WTC11 (cell line): ENCODE measurements at regions not wholly inside any gene's neighbourhood (a gene's known extent, or its start where the extent isn't known, plus 50 kb on each side); places are given as distances from the start of the nearest gene placed in this dataset.

ENCODE experiments used
- ATAC-seq: fragments of 200-7000 bp; cut with Tn5 transposase; 2 replicates; pipeline ENCODE4 v1.10.0; 2021; ENCODE audit warnings: mild to moderate bottlenecking, moderate library complexity
- CTCF ChIA-PET: fragments of 300-600 bp; sonication (Branson Sonifier 250); formaldehyde crosslinking; loops from one replicate; lab custom pipeline; 2021; ENCODE audit warnings: antibody characterized with exemption; lab: Charles Lee
- POLR2A ChIA-PET: fragments of 350-600 bp; sonication (Branson Sonifier 250); formaldehyde crosslinking; loops from one replicate; lab custom pipeline; 2021; ENCODE audit warnings: antibody characterized with exemption; lab: Charles Lee
- DNase-seq: peaks from one replicate; pipeline ENCODE4 v3.0.0; 2021; ENCODE audit warnings: low spot score
- H3K27ac Mint-ChIP-seq: 2 replicates; pipeline ENCODE4 v1.8.0; 2021; ENCODE audit warnings: mixed read lengths
- H3K27me3 Mint-ChIP-seq: 2 replicates; pipeline ENCODE4 v1.8.0; 2021; ENCODE audit warnings: low read depth, mild to moderate bottlenecking, moderate library complexity, mixed read lengths
- H3K36me3 Mint-ChIP-seq: 2 replicates; pipeline ENCODE4 v1.8.0; 2021; ENCODE audit warnings: mixed read lengths
- H3K4me1 Mint-ChIP-seq: 2 replicates; pipeline ENCODE4 v1.8.0; 2022; ENCODE audit warnings: mixed read lengths
- H3K4me3 Mint-ChIP-seq: 2 replicates; pipeline ENCODE4 v1.8.0; 2021; ENCODE audit warnings: mild to moderate bottlenecking, moderate library complexity, mixed read lengths
- H3K9me3 Mint-ChIP-seq: 2 replicates; pipeline ENCODE4 v1.8.0; 2021; ENCODE audit warnings: mixed read lengths
- ARID4B ChIP-seq: sonication (generic); formaldehyde crosslinking; IDR thresholded peaks from 2 replicates; pipeline ENCODE4 v1.8.0; 2023; ENCODE audit warnings: missing genetic modification reagents, mild to moderate bottlenecking, borderline replicate concordance
- ATF1 ChIP-seq: sonication (generic); formaldehyde crosslinking; IDR thresholded peaks from 2 replicates; pipeline ENCODE4 v1.8.1; 2023; ENCODE audit warnings: mild to moderate bottlenecking, moderate library complexity, missing genetic modification reagents
- CREB1 ChIP-seq: sonication (generic); formaldehyde crosslinking; IDR thresholded peaks from 2 replicates; pipeline ENCODE4 v1.8.0; 2023; ENCODE audit warnings: mild to moderate bottlenecking, missing genetic modification reagents
- E2F4 ChIP-seq: sonication (generic); formaldehyde crosslinking; IDR thresholded peaks from 2 replicates; pipeline ENCODE4 v1.8.1; 2022; ENCODE audit warnings: low read depth, mild to moderate bottlenecking, moderate library complexity, missing genetic modification reagents, borderline replicate concordance
- FOXJ3 ChIP-seq: sonication (generic); formaldehyde crosslinking; IDR thresholded peaks from 2 replicates; pipeline ENCODE4 v1.9.0; 2021; ENCODE audit warnings: missing genetic modification reagents, mild to moderate bottlenecking, borderline replicate concordance
- GTF2I ChIP-seq: fragments of 250-450 bp; sonication (Bioruptor Pico); conservative IDR thresholded peaks from 2 replicates; pipeline ENCODE4 v1.4.0; 2021; ENCODE audit warnings: mild to moderate bottlenecking
- JUN ChIP-seq: sonication (generic); formaldehyde crosslinking; IDR thresholded peaks from 2 replicates; pipeline ENCODE4 v1.8.0; 2023; ENCODE audit warnings: mild to moderate bottlenecking, missing genetic modification reagents
- MXD4 ChIP-seq: fragments of 250-450 bp; sonication (Bioruptor Pico); IDR thresholded peaks from 2 replicates; pipeline ENCODE4 v1.8.0; 2021; ENCODE audit warnings: mild to moderate bottlenecking, moderate library complexity, borderline replicate concordance
- MYBL2 ChIP-seq: sonication (generic); formaldehyde crosslinking; IDR thresholded peaks from 2 replicates; pipeline ENCODE4 v1.8.1; 2023; ENCODE audit warnings: mild to moderate bottlenecking, moderate library complexity, missing genetic modification reagents
- NFYB ChIP-seq: sonication (generic); formaldehyde crosslinking; conservative IDR thresholded peaks from 2 replicates; pipeline ENCODE4 v1.8.0; 2022; ENCODE audit warnings: low read depth, missing genetic modification reagents
- NR2C2 ChIP-seq: sonication (generic); formaldehyde crosslinking; IDR thresholded peaks from 2 replicates; pipeline ENCODE4 v1.8.0; 2022; ENCODE audit warnings: mild to moderate bottlenecking, missing genetic modification reagents
- RORB ChIP-seq: fragments of 250-450 bp; sonication (Bioruptor Pico); IDR thresholded peaks from 2 replicates; pipeline ENCODE4 v1.9.0; 2021; ENCODE audit warnings: mild to moderate bottlenecking
- TEAD1 ChIP-seq: sonication (generic); formaldehyde crosslinking; IDR thresholded peaks from 2 replicates; pipeline ENCODE4 v1.8.0; 2022; ENCODE audit warnings: mild to moderate bottlenecking, missing genetic modification reagents
- TEAD4 ChIP-seq: sonication (generic); formaldehyde crosslinking; IDR thresholded peaks from 2 replicates; pipeline ENCODE4 v1.8.0; 2022; ENCODE audit warnings: mild to moderate bottlenecking, missing genetic modification reagents
- ZMAT4 ChIP-seq: fragments of 250-450 bp; sonication (Bioruptor Pico); IDR thresholded peaks from 2 replicates; pipeline ENCODE4 v1.9.0; 2021; ENCODE audit warnings: mild to moderate bottlenecking
- ZNF219 ChIP-seq: sonication (generic); formaldehyde crosslinking; IDR thresholded peaks from 2 replicates; pipeline ENCODE4 v1.8.0; 2023; ENCODE audit warnings: missing genetic modification reagents, mild to moderate bottlenecking, borderline replicate concordance
- ZNF396 ChIP-seq: fragments of 250-450 bp; sonication (Bioruptor Pico); IDR thresholded peaks from 2 replicates; pipeline ENCODE4 v1.8.0; 2021; ENCODE audit warnings: mild to moderate bottlenecking, moderate library complexity, borderline replicate concordance
- ZNF423 ChIP-seq: fragments of 250-450 bp; sonication (Bioruptor Pico); IDR thresholded peaks from 2 replicates; pipeline ENCODE4 v2.1.2; 2022; ENCODE audit warnings: mild to moderate bottlenecking, moderate library complexity
- TF ChIP-seq, protein P1 (sequence below): sonication (generic); formaldehyde crosslinking; IDR thresholded peaks from 2 replicates; pipeline ENCODE4 v1.8.0; 2022; ENCODE audit warnings: missing genetic modification reagents
- TF ChIP-seq, protein P2 (sequence below): sonication (generic); formaldehyde crosslinking; IDR thresholded peaks from 2 replicates; pipeline ENCODE4 v1.8.1; 2023; ENCODE audit warnings: mild to moderate bottlenecking, moderate library complexity, missing genetic modification reagents

DNA sequence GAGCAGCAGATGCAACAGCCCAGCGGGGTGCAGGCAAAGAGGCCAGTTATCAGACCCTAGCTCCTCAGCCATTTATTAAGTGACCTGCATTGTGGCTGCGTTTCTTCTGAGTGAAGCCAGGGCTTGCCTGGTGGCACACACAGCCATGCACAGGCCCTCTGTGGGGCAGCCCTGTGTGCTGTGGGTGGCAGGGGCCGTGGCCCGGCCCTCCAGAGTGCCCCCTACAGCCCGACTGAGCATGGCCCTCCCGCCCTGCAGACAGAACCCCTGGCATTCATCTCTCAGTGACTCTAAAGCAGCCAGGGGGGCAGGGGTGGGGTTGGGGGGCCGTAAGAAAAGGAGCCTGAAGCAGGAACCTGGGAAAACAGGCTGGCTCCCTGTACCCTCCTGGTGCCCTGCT is 226.0 kb upstream of the PWP1 start:
- Mint-ChIP-seq H3K27ac (no peak overlapping the region), H3K36me3 (no peaks in the 10 kb centered on the region), H3K9me3 (no peaks in the 10 kb centered on the region), H3K4me3 (no peak overlapping the region), H3K27me3 (no peaks in the 10 kb centered on the region), H3K4me1 (peaks cover 8% of the 10 kb centered on the region)
- CTCF ChIA-PET, result interaction anchor here (0.6 to 3.2 kb wide), 5 partner anchors 12 to 360 kb away, joined by 3 to 9 read pairs (median 3); no protein-coding TSS in a partner anchor
- no peak for TF ChIP-seq FOXJ3 (CRISPR knock-in tag)
- TF ChIP-seq E2F4 (CRISPR knock-in tag), result no peak
- TF ChIP-seq CREB1 (CRISPR knock-in tag), result no peak
- TF ChIP-seq, protein P1, sequence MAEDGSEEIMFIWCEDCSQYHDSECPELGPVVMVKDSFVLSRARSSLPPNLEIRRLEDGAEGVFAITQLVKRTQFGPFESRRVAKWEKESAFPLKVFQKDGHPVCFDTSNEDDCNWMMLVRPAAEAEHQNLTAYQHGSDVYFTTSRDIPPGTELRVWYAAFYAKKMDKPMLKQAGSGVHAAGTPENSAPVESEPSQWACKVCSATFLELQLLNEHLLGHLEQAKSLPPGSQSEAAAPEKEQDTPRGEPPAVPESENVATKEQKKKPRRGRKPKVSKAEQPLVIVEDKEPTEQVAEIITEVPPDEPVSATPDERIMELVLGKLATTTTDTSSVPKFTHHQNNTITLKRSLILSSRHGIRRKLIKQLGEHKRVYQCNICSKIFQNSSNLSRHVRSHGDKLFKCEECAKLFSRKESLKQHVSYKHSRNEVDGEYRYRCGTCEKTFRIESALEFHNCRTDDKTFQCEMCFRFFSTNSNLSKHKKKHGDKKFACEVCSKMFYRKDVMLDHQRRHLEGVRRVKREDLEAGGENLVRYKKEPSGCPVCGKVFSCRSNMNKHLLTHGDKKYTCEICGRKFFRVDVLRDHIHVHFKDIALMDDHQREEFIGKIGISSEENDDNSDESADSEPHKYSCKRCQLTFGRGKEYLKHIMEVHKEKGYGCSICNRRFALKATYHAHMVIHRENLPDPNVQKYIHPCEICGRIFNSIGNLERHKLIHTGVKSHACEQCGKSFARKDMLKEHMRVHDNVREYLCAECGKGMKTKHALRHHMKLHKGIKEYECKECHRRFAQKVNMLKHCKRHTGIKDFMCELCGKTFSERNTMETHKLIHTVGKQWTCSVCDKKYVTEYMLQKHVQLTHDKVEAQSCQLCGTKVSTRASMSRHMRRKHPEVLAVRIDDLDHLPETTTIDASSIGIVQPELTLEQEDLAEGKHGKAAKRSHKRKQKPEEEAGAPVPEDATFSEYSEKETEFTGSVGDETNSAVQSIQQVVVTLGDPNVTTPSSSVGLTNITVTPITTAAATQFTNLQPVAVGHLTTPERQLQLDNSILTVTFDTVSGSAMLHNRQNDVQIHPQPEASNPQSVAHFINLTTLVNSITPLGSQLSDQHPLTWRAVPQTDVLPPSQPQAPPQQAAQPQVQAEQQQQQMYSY (CRISPR knock-in tag), result no peak
- TF ChIP-seq MXD4 (CRISPR knock-in tag), result no peak
- TF ChIP-seq TEAD4 (CRISPR knock-in tag), result no peak
- no peak for TF ChIP-seq GTF2I (CRISPR knock-in tag)
- no peak for TF ChIP-seq JUN
- no peak for TF ChIP-seq ZNF423 (CRISPR knock-in tag)
- TF ChIP-seq, protein P2, sequence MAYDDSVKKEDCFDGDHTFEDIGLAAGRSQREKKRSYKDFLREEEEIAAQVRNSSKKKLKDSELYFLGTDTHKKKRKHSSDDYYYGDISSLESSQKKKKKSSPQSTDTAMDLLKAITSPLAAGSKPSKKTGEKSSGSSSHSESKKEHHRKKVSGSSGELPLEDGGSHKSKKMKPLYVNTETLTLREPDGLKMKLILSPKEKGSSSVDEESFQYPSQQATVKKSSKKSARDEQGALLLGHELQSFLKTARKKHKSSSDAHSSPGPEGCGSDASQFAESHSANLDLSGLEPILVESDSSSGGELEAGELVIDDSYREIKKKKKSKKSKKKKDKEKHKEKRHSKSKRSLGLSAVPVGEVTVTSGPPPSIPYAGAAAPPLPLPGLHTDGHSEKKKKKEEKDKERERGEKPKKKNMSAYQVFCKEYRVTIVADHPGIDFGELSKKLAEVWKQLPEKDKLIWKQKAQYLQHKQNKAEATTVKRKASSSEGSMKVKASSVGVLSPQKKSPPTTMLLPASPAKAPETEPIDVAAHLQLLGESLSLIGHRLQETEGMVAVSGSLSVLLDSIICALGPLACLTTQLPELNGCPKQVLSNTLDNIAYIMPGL (CRISPR knock-in tag), result no peak
- TF ChIP-seq RORB (CRISPR knock-in tag), result no peak
- TF ChIP-seq NFYB (CRISPR knock-in tag), result no peak
- no peak for TF ChIP-seq ZNF219 (CRISPR knock-in tag)
- no peak for TF ChIP-seq ATF1 (CRISPR knock-in tag)
- no peak for TF ChIP-seq MYBL2 (CRISPR knock-in tag)
- ATAC-seq, result peak; percentile 83
- peak; percentile 19 for DNase-seq
- POLR2A ChIA-PET, result no interaction called here

DNA sequence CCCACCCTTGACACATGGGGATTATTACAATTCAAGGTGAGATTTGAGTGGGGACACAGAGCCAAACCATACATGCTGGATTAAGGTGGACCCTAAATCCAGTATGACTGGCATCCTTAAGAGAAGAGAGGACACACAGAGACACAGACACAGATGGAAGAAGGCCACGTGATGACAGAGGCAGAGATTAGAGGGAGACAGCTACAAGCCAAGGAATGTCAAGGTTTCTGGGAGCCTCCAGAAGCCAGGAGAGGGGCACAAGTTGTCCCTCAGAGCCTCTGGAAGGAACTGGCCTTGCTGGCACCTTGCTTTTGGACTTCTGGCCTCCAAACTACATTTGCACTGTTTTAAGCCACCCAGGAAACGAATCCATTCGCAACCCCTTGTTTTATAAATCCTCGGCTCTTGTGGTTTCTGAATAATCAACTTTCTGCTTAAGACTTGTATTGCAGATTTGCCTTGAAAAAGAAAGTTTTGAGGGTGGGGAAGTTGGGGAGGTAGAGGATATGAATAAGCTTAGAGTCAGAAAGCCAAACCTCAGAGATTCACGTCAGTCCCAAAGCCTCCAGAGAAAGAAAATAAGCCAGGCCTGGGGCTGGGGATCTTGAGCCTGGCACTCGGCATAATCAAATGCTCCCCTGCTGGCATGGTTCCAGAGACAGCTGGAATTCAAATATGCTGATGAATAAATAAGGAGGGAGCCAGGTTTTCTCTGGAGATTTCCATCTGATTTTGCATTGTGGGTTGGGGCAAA is 224.2 kb upstream of the PWP1 start:
- H3K36me3 Mint-ChIP-seq, result no peaks in the 10 kb centered on the region
- POLR2A ChIA-PET, result no interaction called here
- no peaks in the 10 kb centered on the region for H3K9me3 Mint-ChIP-seq
- no peak for DNase-seq
- H3K27me3 Mint-ChIP-seq, result no peaks in the 10 kb centered on the region
- no peak overlapping the region for H3K4me3 Mint-ChIP-seq
- no peak for ATAC-seq
- TF ChIP-seq ZNF396 (CRISPR knock-in tag), result no peak
- no peak for TF ChIP-seq TEAD1
- no peak for TF ChIP-seq ZMAT4 (CRISPR knock-in tag)
- no peak for TF ChIP-seq ARID4B (CRISPR knock-in tag)
- no peak for TF ChIP-seq NR2C2 (CRISPR knock-in tag)
- peaks cover 15% of the 10 kb centered on the region for H3K4me1 Mint-ChIP-seq
- no peak overlapping the region for H3K27ac Mint-ChIP-seq
- CTCF ChIA-PET, result interaction anchor here (3.2 kb wide), 1 partner anchor 14 kb away, joined by 9 read pairs; no protein-coding TSS in a partner anchor
